HG02981 (cell line): ENCODE measurements at regions not wholly inside any gene's neighbourhood (a gene's known extent, or its start where the extent isn't known, plus 50 kb on each side); places are given as distances from the start of the nearest gene placed in this dataset.

Experiments used
- ATAC-seq: cut with Tn5 transposase; IDR thresholded peaks from one replicate; pipeline ENCODE4 v1.9.1; 2021; ENCODE audit warnings: mild to moderate bottlenecking, moderate library complexity; ENCODE audit not compliant: unreplicated experiment

GRCh38 chr13:73245246-73245645 lies 186.4 kb downstream of the KLF5 start:
- ATAC-seq = no peak

DNA sequence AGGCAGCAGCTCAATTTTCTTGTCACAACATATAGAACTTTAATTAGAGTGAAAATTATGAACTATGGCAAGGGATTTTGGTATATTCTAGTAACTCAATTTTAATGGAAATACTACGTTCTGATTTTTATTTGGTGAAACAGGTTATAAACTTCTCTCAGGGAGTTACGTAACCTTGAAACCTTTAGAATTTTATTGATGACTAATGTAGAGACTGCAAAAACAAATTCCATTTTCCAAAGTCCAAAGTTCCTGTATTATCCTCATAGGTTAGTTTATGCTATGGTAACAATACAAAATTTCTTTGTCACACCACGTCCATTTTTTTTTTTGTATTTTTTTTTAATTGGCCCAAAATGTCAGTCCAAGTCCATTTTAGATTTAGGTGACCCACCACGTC lies 185.7 kb downstream of the KLF5 start:
- ATAC-seq = no peak

DNA sequence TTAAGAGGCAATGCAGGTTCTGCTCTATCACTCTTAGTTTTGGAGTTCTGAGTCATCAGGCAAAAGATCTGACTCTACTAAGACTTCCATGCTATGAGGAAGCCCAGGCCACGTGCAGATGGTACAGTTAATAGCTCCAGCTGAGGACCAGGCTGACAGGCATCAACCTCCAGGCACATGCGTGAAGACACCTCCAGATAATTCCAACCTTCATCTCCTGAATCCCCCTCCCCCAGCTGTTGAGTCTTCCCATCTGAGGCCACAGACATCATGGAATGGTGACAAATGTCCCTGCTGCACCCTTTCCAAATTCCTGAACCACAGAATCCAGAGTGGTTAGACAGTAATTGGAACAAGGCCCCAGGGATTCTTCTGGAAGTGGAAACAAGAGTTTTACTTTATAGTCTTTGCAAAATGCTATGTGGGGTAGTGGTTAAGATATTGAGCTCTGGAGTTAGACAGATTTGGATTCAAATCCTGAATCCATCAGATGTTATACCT lies 183.8 kb downstream of the KLF5 start:
- ATAC-seq = no peak

DNA sequence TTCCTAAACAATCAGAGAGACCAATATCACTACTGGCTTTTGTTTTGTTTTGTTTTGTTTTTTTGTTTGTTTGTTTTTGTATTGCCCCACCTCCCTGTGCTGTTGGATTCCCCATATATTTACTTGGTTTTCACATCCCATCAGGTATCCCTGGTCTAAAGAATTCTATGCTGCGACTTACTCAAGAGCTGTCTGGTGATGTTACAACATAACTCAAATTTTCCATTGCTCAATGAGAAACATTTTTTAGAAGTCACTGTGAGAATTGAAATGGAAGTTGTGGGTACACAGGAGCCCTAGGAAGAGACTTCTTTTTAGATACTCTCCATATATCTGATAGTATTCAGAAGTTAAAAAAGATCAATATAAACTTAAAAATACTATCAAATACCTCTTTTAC lies 181.4 kb downstream of the KLF5 start:
- no peak for ATAC-seq

- no peak for ATAC-seq
Observed at GRCh38 chr13:73235385-73235784, 176.6 kb downstream of the KLF5 start.

- ATAC-seq = no peak
Observed at GRCh38 chr13:73231471-73231870, 172.7 kb downstream of the KLF5 start.

GRCh38 chr13:73230716-73231115 lies 171.9 kb downstream of the KLF5 start:
- no peak for ATAC-seq

- no peak for ATAC-seq
Observed at GRCh38 chr13:73228546-73228945, 169.7 kb downstream of the KLF5 start.

- ATAC-seq = no peak
Observed at GRCh38 chr13:73225990-73226389, 167.2 kb downstream of the KLF5 start.

DNA sequence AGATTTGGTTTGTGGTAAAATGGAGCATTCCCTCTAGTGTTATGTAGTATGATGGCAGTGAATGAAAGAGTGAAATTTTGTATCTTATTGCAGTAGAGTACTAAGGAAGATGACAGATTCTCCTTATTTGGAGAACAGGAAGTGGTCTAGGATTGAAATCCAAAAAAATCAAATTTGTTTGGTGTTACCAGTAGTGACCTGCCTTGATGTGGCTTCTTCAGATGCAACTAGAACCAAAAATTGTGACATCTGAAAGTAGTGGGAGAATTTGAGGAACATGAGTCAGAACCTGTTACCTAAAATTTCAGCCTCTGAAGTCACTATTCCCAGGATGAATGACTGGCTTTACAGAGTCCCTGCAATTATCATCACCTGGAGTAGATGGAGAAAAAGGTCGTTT lies 165.9 kb downstream of the KLF5 start:
- no peak for ATAC-seq

- peak; percentile 94 for ATAC-seq
Observed at GRCh38 chr13:73223372-73223781, 164.6 kb downstream of the KLF5 start.

GRCh38 chr13:73222627-73223305 lies 164.0 kb downstream of the KLF5 start:
- no peak for ATAC-seq

GRCh38 chr13:73220966-73221720 lies 162.3 kb downstream of the KLF5 start:
- no peak for ATAC-seq

GRCh38 chr13:73218181-73218580 lies 159.4 kb downstream of the KLF5 start:
- no peak for ATAC-seq

DNA sequence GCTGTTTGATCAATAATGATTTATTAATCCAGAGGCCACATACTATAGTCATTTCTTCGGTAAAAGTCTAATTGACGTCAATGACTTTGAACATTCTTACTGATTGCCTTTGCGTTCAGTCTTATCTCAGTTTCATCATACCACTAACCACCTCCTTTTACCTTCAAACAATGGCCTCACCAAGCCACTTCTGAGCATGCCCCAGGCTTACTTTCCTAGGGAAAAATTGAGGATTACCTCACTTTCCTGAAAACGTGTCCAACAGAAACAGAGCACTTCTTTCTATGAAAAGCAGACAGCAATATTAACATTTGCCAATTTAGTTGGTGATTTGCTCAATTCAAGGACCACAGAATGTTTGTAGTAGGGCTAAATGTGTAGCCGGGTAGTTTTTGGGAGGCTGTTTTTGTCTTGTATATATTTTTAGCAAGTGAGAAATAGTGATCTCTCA lies 157.6 kb downstream of the KLF5 start:
- no peak for ATAC-seq

DNA sequence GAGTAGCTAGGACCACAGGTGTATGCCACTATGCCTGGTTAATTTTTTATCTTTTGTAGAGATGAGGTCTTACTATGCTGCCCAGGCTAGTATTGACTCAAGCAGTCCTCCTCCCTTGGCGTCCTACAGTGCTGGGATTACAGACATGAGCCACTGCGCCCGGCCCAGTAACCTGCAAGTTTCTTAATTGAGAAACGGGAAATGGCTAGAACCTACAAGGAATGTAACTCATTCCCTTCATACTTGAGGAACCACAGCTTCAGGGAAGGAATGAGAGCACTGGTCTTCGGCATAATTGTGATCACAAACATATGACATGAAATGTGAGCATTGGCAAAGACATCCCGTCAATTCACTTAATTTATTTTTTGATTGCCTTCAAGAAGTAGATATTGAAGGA lies 157.0 kb downstream of the KLF5 start:
- no peak for ATAC-seq

GRCh38 chr13:73212482-73212881 lies 153.7 kb downstream of the KLF5 start:
- ATAC-seq = no peak

GRCh38 chr13:73210218-73210883 lies 151.5 kb downstream of the KLF5 start:
- no peak for ATAC-seq

GRCh38 chr13:73204952-73205351 lies 146.1 kb downstream of the KLF5 start:
- ATAC-seq = no peak

GRCh38 chr13:73201626-73202025 lies 142.8 kb downstream of the KLF5 start:
- ATAC-seq = no peak

- no peak for ATAC-seq
Observed at GRCh38 chr13:73198991-73199411, 140.2 kb downstream of the KLF5 start.

GRCh38 chr13:73195091-73195490 lies 136.3 kb downstream of the KLF5 start:
- ATAC-seq = no peak
